WERI-Rb-1 (cell line): ENCODE measurements at regions not wholly inside any gene's neighbourhood (a gene's known extent, or its start where the extent isn't known, plus 50 kb on each side); places are given as distances from the start of the nearest gene placed in this dataset.

Experiments used
- DNase-seq: peaks from one replicate; pipeline ENCODE4 v3.0.0-alpha.2; 2020
- H3K27ac ChIP-seq: fragments of 250-450 bp; sonication (Bioruptor Pico); 2 replicates; pipeline ENCODE4 v1.5.1; 2020; ENCODE audit warnings: mild to moderate bottlenecking, moderate library complexity
- H3K27me3 ChIP-seq: fragments of 250-450 bp; sonication (Bioruptor Pico); 2 replicates; pipeline ENCODE4 v1.5.1; 2021; ENCODE audit warnings: mild to moderate bottlenecking, low read depth, moderate library complexity; ENCODE audit not compliant: insufficient read depth, severe bottlenecking
- H3K36me3 ChIP-seq: fragments of 250-450 bp; sonication (Bioruptor Pico); 2 replicates; pipeline ENCODE4 v1.5.1; 2020; ENCODE audit warnings: mild to moderate bottlenecking, moderate library complexity
- H3K4me3 ChIP-seq: 2 replicates; pipeline ENCODE4 v1.5.1; 2011; ENCODE audit warnings: low read depth, mild to moderate bottlenecking, control low read depth, low read length
- H3K9me3 ChIP-seq: fragments of 250-450 bp; sonication (Bioruptor Pico); 2 replicates; pipeline ENCODE4 v1.5.1; 2021; ENCODE audit warnings: mild to moderate bottlenecking, moderate library complexity; ENCODE audit not compliant: severe bottlenecking
- TF ChIP-seq, protein P1 (sequence below): IDR thresholded peaks from 2 replicates; pipeline ENCODE4 v1.5.1; 2011; ENCODE audit warnings: low read depth, mild to moderate bottlenecking, control low read depth, inconsistent platforms, low read length

DNA sequence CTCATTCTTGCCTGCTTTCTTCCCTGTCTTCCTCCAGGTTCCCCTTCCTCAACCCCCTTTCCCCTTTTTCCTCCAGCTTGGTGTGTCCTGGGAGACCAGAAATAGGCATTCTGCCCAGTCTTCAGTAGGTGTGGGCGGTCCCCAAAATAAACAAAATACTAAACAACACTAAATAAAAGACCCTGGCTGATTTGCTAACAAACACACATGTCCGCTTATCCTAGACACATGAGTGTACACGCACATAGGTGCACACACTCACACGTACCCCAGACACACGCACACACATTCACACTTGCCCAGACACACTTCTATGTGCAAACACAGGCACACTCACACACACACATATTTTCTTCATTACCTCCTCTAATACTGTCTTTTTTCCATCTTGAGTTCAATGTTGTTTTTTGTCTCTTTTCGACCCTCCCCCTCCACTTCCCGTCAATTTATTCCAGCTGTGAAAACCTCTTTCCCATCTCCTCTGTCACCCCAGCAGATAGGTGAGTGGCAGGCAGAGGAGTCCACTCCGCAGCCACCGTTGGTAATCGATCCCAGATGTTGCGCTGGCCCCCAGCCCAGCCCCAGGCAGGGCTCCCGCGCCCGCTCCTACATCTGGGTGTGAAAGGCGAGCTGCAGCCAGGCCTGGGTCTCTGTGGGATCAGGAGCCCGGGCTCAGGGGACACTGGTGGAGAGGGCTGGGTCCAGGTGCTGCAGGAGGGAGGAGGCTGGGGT, 56.9 kb upstream of the FOXP4 start:
- TF ChIP-seq, protein P1, sequence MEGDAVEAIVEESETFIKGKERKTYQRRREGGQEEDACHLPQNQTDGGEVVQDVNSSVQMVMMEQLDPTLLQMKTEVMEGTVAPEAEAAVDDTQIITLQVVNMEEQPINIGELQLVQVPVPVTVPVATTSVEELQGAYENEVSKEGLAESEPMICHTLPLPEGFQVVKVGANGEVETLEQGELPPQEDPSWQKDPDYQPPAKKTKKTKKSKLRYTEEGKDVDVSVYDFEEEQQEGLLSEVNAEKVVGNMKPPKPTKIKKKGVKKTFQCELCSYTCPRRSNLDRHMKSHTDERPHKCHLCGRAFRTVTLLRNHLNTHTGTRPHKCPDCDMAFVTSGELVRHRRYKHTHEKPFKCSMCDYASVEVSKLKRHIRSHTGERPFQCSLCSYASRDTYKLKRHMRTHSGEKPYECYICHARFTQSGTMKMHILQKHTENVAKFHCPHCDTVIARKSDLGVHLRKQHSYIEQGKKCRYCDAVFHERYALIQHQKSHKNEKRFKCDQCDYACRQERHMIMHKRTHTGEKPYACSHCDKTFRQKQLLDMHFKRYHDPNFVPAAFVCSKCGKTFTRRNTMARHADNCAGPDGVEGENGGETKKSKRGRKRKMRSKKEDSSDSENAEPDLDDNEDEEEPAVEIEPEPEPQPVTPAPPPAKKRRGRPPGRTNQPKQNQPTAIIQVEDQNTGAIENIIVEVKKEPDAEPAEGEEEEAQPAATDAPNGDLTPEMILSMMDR: no peak
- no peak overlapping the region for H3K4me3 ChIP-seq

DNA sequence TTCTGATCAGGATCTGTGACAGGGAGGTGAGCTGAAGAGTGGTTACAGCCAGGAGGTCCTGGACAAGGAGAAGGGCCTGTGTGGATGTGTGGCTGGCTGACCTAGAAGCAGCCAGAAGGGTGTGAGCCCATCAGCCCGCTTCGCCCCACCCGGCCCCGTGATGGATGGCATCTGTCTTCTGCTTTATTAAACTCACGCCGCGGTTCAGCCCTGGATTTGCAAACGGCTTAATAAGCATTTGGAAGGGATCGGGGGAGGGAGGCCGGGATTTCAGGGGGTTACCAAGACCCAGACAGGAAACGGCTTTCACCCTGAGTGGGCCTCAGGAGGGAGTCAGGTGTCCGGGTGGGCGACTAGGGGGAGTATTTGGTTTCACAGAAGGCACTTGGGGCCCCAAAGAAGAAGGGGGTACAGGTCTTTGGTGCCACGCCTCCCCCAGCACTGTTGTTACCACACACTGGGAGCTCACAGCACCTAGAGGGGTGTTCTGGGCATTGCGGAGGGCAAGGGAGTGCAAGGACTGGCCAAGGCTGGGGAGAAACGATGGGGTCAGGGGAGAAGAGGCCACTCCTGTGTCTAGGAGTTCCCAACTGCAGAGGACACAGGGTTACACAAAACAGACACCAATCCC, 53.8 kb upstream of the FOXP4 start:
- peak overlapping the region; percentile 58 for H3K27ac ChIP-seq
- no peaks in the 10 kb centered on the region for H3K36me3 ChIP-seq
- H3K9me3 ChIP-seq: no peaks in the 10 kb centered on the region
- DNase-seq: peak; percentile 99
- no peaks in the 10 kb centered on the region for H3K27me3 ChIP-seq
- H3K4me3 ChIP-seq: no peak overlapping the region
- TF ChIP-seq, protein P1: peak; percentile 48

More for the DNA sequence above, 56.9 kb upstream of the FOXP4 start:
- no peak for DNase-seq
- Histone ChIP-seq H3K36me3 (no peaks in the 10 kb centered on the region), H3K27me3 (no peaks in the 10 kb centered on the region), H3K27ac (peak overlapping the region; percentile 79), H3K9me3 (no peaks in the 10 kb centered on the region)

GRCh38 chr6:41494212-41495110, 51.7 kb upstream of the FOXP4 start:
- DNase-seq: peak; percentile 85
- no peaks in the 10 kb centered on the region for H3K27me3 ChIP-seq
- no peak overlapping the region for H3K4me3 ChIP-seq

More at GRCh38 chr6:41494212-41495110, 51.7 kb upstream of the FOXP4 start:
- TF ChIP-seq, protein P1: no peak
- Histone ChIP-seq H3K9me3 (no peaks in the 10 kb centered on the region), H3K27ac (peak overlapping the region; percentile 44), H3K36me3 (no peaks in the 10 kb centered on the region)
